ENCODE measurements at regions not wholly inside any gene's neighbourhood (a gene's known extent, or its start where the extent isn't known, plus 50 kb on each side); places are given as distances from the start of the nearest gene placed in this dataset.

- TF ChIP-seq CTCF (IDR thresholded peaks at IDR 0.05; ENCODE audit: low read depth, low read length) (no peak), EZH2phosphoT487 (IDR thresholded peaks at IDR 0.05; ENCODE audit: low read depth) (no peak)
Observed at GRCh38 chr6:104413767-104414166, 446.0 kb downstream of the HACE1 start.
